Upper lobe of left lung (tissue), 4 donors: ENCODE measurements at regions not wholly inside any gene's neighbourhood (a gene's known extent, or its start where the extent isn't known, plus 50 kb on each side); places are given as distances from the start of the nearest gene placed in this dataset.

Source experiments
- POLR2A ChIP-seq, 4 donors: fragments of 450-650 bp; IDR thresholded peaks; one replicate each; pipeline ENCODE4 v1.5.1; 2016 to 2017; ENCODE audit warnings: antibody characterized with exemption in 4 of 4, mild to moderate bottlenecking in 2 of 4
- POLR2AphosphoS5 ChIP-seq, 2 donors: sonication (generic); formaldehyde crosslinking; IDR thresholded peaks; one replicate each; pipeline ENCODE4 v1.5.1; 2017; ENCODE audit warnings: antibody characterized with exemption in 2 of 2
- TF ChIP-seq, protein P1 (sequence below), 6 experiments: fragments of 450-650 bp in 4 of 6; fragments of 200-600 bp in 2 of 6; sonication (generic) in 2 of 6; IDR thresholded peaks; one replicate each; pipeline ENCODE4 v1.5.1; 2016 to 2019; ENCODE audit warnings: antibody characterized with exemption in 6 of 6

GRCh38 chr13:65642301-65642700, 1587.8 kb downstream of the PCDH9 start:
- TF ChIP-seq POLR2A (IDR thresholded peaks at IDR 0.05) (no peak), POLR2AphosphoS5 (IDR thresholded peaks at IDR 0.05) (no peak)
- TF ChIP-seq, protein P1, sequence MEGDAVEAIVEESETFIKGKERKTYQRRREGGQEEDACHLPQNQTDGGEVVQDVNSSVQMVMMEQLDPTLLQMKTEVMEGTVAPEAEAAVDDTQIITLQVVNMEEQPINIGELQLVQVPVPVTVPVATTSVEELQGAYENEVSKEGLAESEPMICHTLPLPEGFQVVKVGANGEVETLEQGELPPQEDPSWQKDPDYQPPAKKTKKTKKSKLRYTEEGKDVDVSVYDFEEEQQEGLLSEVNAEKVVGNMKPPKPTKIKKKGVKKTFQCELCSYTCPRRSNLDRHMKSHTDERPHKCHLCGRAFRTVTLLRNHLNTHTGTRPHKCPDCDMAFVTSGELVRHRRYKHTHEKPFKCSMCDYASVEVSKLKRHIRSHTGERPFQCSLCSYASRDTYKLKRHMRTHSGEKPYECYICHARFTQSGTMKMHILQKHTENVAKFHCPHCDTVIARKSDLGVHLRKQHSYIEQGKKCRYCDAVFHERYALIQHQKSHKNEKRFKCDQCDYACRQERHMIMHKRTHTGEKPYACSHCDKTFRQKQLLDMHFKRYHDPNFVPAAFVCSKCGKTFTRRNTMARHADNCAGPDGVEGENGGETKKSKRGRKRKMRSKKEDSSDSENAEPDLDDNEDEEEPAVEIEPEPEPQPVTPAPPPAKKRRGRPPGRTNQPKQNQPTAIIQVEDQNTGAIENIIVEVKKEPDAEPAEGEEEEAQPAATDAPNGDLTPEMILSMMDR (IDR thresholded peaks at IDR 0.05), result no peak
